GM21447 (cell line): ENCODE measurements at regions not wholly inside any gene's neighbourhood (a gene's known extent, or its start where the extent isn't known, plus 50 kb on each side); places are given as distances from the start of the nearest gene placed in this dataset.
"Not testable (repeated sequence)": the region's sequence is repeated elsewhere in the genome, so short reads cannot be mapped to it uniquely, and the experiment has no call there.

ENCODE experiments used
- ATAC-seq: cut with Tn5 transposase; IDR thresholded peaks from one replicate; pipeline ENCODE4 v1.9.1; 2021; ENCODE audit not compliant: unreplicated experiment

- no peak for ATAC-seq
Observed at GRCh38 chr15:31584195-31584594, 257.6 kb downstream of the KLF13 start.

- ATAC-seq, result no peak
Observed at GRCh38 chr15:31585240-31585639, 258.6 kb downstream of the KLF13 start.

- no peak for ATAC-seq
Observed at GRCh38 chr15:31586841-31587240, 260.2 kb downstream of the KLF13 start.

- ATAC-seq, result no peak
Observed at GRCh38 chr15:31587583-31587982, 260.9 kb downstream of the KLF13 start.

GRCh38 chr15:31590609-31591008, 264.0 kb downstream of the KLF13 start:
- no peak for ATAC-seq

- no peak for ATAC-seq
Observed at GRCh38 chr15:31591908-31592307, 265.3 kb downstream of the KLF13 start.

- no peak for ATAC-seq
Observed at GRCh38 chr15:31597466-31597865, 270.8 kb downstream of the KLF13 start.

- ATAC-seq, result no peak
Observed at GRCh38 chr15:31598620-31599019, 272.0 kb downstream of the KLF13 start.

- no peak for ATAC-seq
Observed at GRCh38 chr15:31605467-31605931, 278.9 kb downstream of the KLF13 start.

- ATAC-seq, result no peak
Observed at GRCh38 chr15:31606194-31606669, 279.6 kb downstream of the KLF13 start.

- no peak for ATAC-seq
Observed at GRCh38 chr15:31606931-31607497, 280.4 kb downstream of the KLF13 start.

- ATAC-seq, result no peak
Observed at GRCh38 chr15:31607656-31608055, 281.0 kb downstream of the KLF13 start.

- no peak for ATAC-seq
Observed at GRCh38 chr15:31609258-31609681, 282.6 kb downstream of the KLF13 start.

- ATAC-seq, result no peak
Observed at GRCh38 chr15:31609906-31610305, 283.3 kb downstream of the KLF13 start.

- ATAC-seq, result no peak
Observed at GRCh38 chr15:31615643-31616415, 289.2 kb downstream of the KLF13 start.

- ATAC-seq, result not testable (repeated sequence)
Observed at GRCh38 chr15:31623297-31623696, 296.7 kb downstream of the KLF13 start.

GRCh38 chr15:31624115-31624514, 297.5 kb downstream of the KLF13 start:
- ATAC-seq, result not testable (repeated sequence)

GRCh38 chr15:31635715-31636114, 309.1 kb downstream of the KLF13 start:
- not testable (repeated sequence) for ATAC-seq

GRCh38 chr15:31636911-31637310, 310.3 kb downstream of the KLF13 start:
- ATAC-seq, result not testable (repeated sequence)

GRCh38 chr15:31643955-31644354, 317.3 kb downstream of the KLF13 start:
- not testable (repeated sequence) for ATAC-seq

- ATAC-seq, result not testable (repeated sequence)
Observed at GRCh38 chr15:31644761-31645160, 318.1 kb downstream of the KLF13 start.

- not testable (repeated sequence) for ATAC-seq
Observed at GRCh38 chr15:31647337-31647826, 320.7 kb downstream of the KLF13 start.
